ENCODE measurements at regions not wholly inside any gene's neighbourhood (a gene's known extent, or its start where the extent isn't known, plus 50 kb on each side); places are given as distances from the start of the nearest gene placed in this dataset.

GRCh38 chr3:146307456-146307725, 56.5 kb upstream of the PLSCR4 start:
- Histone ChIP-seq H3K36me3 (ENCODE audit: control insufficient read depth, insufficient read depth, low read length) (no peaks in the 10 kb centered on the region), H2AFZ (no peak overlapping the region), H3K4me2 (ENCODE audit: low read length) (no peak overlapping the region), H3K4me3 (ENCODE audit: low read depth, low read length) (no peak overlapping the region), H3K9me3 (ENCODE audit: control insufficient read depth, low read length) (no peaks in the 10 kb centered on the region), H3K9ac (no peak overlapping the region), H3K27ac (no peak overlapping the region), H3K79me2 (no peaks in the 10 kb centered on the region), H3K27me3 (ENCODE audit: control insufficient read depth, insufficient read depth, low read length) (no peaks in the 10 kb centered on the region), H3K4me1 (no peaks in the 10 kb centered on the region)
- TF ChIP-seq CTCF (IDR thresholded peaks at IDR 0.05), result no peak

GRCh38 chr3:146306656-146307455, 56.0 kb upstream of the PLSCR4 start:
- H3K4me3 ChIP-seq (ENCODE audit: low read depth, low read length), result no peak overlapping the region
- no peaks in the 10 kb centered on the region for H3K4me1 ChIP-seq
- no peak for TF ChIP-seq CTCF (IDR thresholded peaks at IDR 0.05)
- no peak overlapping the region for H3K27ac ChIP-seq
- H3K9me3 ChIP-seq (ENCODE audit: control insufficient read depth, low read length), result no peaks in the 10 kb centered on the region
- H3K79me2 ChIP-seq, result no peaks in the 10 kb centered on the region
- no peaks in the 10 kb centered on the region for H3K36me3 ChIP-seq (ENCODE audit: control insufficient read depth, insufficient read depth, low read length)
- no peak overlapping the region for H2AFZ ChIP-seq
- H3K9ac ChIP-seq, result no peak overlapping the region
- no peak overlapping the region for H3K4me2 ChIP-seq (ENCODE audit: low read length)
- H3K27me3 ChIP-seq (ENCODE audit: control insufficient read depth, insufficient read depth, low read length), result no peaks in the 10 kb centered on the region

- no peaks in the 10 kb centered on the region for H3K79me2 ChIP-seq
- H3K27ac ChIP-seq, result no peak overlapping the region
- no peak for TF ChIP-seq CTCF (IDR thresholded peaks at IDR 0.05)
- H3K9ac ChIP-seq, result no peak overlapping the region
- no peak overlapping the region for H2AFZ ChIP-seq
- H3K27me3 ChIP-seq (ENCODE audit: control insufficient read depth, insufficient read depth, low read length), result no peaks in the 10 kb centered on the region
- H3K4me3 ChIP-seq (ENCODE audit: low read depth, low read length), result no peak overlapping the region
- H3K4me1 ChIP-seq, result no peaks in the 10 kb centered on the region
- H3K36me3 ChIP-seq (ENCODE audit: control insufficient read depth, insufficient read depth, low read length), result no peaks in the 10 kb centered on the region
- H3K9me3 ChIP-seq (ENCODE audit: control insufficient read depth, low read length), result no peaks in the 10 kb centered on the region
- H3K4me2 ChIP-seq (ENCODE audit: low read length), result no peak overlapping the region
Measured at GRCh38 chr3:146305808-146306423, 55.0 kb upstream of the PLSCR4 start.

- H3K27ac ChIP-seq, result no peak overlapping the region
- TF ChIP-seq CTCF (IDR thresholded peaks at IDR 0.05), result no peak
Measured at GRCh38 chr3:146300768-146301167, 49.9 kb upstream of the PLSCR4 start.

More at GRCh38 chr3:146300768-146301167, 49.9 kb upstream of the PLSCR4 start:
- no peaks in the 10 kb centered on the region for H3K4me1 ChIP-seq
- no peak overlapping the region for H3K9ac ChIP-seq
- H3K4me3 ChIP-seq (ENCODE audit: low read depth, low read length), result no peak overlapping the region
- no peaks in the 10 kb centered on the region for H3K36me3 ChIP-seq (ENCODE audit: control insufficient read depth, insufficient read depth, low read length)
- H3K79me2 ChIP-seq, result no peaks in the 10 kb centered on the region
- H3K27me3 ChIP-seq (ENCODE audit: control insufficient read depth, insufficient read depth, low read length), result no peaks in the 10 kb centered on the region
- no peaks in the 10 kb centered on the region for H3K9me3 ChIP-seq (ENCODE audit: control insufficient read depth, low read length)
- H3K4me2 ChIP-seq (ENCODE audit: low read length), result no peak overlapping the region
- no peak overlapping the region for H2AFZ ChIP-seq

All from parathyroid adenoma (tissue), 2 donors.